IPS-15b (cell line): ENCODE measurements at regions not wholly inside any gene's neighbourhood (a gene's known extent, or its start where the extent isn't known, plus 50 kb on each side); places are given as distances from the start of the nearest gene placed in this dataset.
"Not testable (repeated sequence)": the region's sequence is repeated elsewhere in the genome, so short reads cannot be mapped to it uniquely, and the experiment has no call there.

Source experiments
- H3K27me3 ChIP-seq: one replicate; pipeline ENCODE4 v1.6.1; 2013; ENCODE audit warnings: low read length; ENCODE audit not compliant: control insufficient read depth, insufficient read depth
- H3K36me3 ChIP-seq: one replicate; pipeline ENCODE4 v1.6.1; 2013; ENCODE audit warnings: low read length; ENCODE audit not compliant: control insufficient read depth, insufficient read depth
- H3K4me1 ChIP-seq: one replicate; pipeline ENCODE4 v1.6.1; 2013; ENCODE audit warnings: mild to moderate bottlenecking, low read length; ENCODE audit not compliant: control insufficient read depth, insufficient read depth
- H3K4me3 ChIP-seq: one replicate; pipeline ENCODE4 v1.5.1; 2013; ENCODE audit warnings: low read depth, low read length
- H3K9ac ChIP-seq: one replicate; pipeline ENCODE4 v1.6.1; 2013; ENCODE audit warnings: low read depth, mild to moderate bottlenecking, low read length
- H3K9me3 ChIP-seq: one replicate; pipeline ENCODE4 v1.6.1; 2013; ENCODE audit warnings: mild to moderate bottlenecking, low read length; ENCODE audit not compliant: control insufficient read depth, insufficient read depth

DNA sequence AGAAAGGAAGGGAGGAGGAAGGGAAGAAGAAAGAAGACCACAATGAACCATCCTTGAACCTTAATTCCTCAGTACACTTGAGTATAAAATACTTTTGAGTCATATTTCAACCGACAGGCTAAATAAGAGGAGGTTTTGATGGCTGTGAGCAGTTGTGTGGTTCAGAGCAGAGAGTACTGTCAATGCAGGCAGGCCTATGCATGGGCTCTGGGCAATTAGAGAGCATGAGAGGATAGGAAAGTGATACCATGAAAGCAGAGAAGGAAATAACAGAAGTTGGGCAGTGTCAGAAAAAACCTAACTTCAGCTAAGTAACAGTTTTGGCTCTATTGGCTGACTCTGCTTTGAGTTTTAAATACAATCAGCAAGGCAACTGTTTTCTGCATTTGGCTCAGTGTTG is 123.6 kb upstream of the STK17B start:
- Histone ChIP-seq H3K4me3 (no peak overlapping the region), H3K27me3 (no peaks in the 10 kb centered on the region), H3K36me3 (no peaks in the 10 kb centered on the region), H3K9me3 (no peaks in the 10 kb centered on the region), H3K9ac (no peak overlapping the region), H3K4me1 (no peaks in the 10 kb centered on the region)

DNA sequence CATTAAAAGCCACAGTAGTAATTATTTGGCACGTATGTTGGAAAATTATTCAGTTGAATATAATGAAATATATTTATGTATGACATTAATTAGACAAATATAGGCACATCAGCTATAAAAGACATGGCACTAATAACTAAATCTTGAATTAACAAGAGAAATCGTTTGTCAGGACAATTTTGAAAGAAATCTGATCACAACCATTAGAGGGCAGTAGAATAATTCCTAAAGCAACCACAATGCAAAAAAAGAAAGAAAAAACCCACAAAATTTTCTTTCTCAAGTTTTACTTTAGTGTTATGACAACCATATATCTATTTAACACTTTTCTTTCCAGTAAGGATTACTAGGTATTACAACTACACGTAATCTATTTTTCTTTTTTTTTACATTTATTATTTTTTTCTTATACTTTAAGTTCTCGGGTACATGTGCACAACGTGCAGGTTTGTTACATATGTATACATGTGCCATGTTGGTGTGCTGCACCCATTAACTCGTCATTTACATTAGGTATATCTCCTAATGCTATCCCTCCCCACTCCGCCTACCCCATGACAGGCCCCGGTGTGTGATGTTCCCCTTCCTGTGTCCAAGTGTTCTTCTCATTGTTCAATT is 126.8 kb upstream of the STK17B start:
- not testable (repeated sequence) for H3K9me3 ChIP-seq, H3K4me1 ChIP-seq, H3K9ac ChIP-seq, H3K4me3 ChIP-seq, H3K27me3 ChIP-seq, H3K36me3 ChIP-seq

DNA sequence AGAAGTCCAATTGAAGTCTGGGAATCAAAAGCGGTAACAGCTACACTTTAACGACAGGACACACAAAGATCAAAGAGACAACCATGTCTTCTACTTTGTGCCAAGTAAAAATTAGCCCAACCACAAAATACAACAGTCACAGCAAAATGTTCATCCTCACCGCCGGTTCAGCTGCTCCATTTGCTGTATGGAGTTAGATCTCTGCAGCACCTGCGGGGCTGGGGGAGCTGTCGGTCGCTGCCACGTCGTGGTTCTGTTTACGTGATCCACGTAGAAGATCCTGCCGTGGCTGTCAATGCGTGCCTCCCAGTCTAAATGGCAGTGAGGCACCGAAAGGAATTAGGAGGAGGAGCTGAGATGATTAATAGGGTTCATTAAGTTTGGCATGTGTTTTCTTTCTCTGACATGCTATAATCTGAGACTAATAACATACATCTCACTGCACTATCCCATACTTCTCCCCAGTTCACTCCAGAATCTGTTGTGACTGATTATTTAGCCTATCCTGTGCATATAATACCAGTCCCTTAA is 136.5 kb upstream of the STK17B start:
- Histone ChIP-seq H3K27me3 (no peaks in the 10 kb centered on the region), H3K4me3 (no peak overlapping the region), H3K9me3 (no peaks in the 10 kb centered on the region), H3K9ac (no peak overlapping the region), H3K4me1 (no peaks in the 10 kb centered on the region), H3K36me3 (no peaks in the 10 kb centered on the region)

DNA sequence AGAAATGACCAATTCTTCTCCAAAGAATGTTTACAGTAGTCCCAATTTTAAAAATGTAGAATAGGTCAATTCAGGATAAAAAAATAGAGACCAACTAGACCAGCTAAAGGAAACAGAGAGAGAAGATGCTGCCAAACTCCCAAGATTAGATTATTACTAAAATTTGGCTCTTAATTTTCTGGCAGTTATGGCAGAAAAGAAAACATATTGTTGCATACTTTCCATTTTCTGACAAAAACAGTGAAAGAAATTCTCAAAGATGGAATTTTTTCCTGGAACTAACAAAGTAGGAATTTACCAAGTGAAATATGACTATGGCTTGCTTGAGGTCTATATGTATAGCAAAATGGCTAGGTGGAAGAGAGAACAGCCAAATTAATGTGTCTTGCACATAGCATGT is 138.3 kb upstream of the STK17B start:
- Histone ChIP-seq H3K27me3 (no peaks in the 10 kb centered on the region), H3K4me1 (no peaks in the 10 kb centered on the region), H3K9me3 (no peaks in the 10 kb centered on the region), H3K36me3 (no peaks in the 10 kb centered on the region), H3K4me3 (no peak overlapping the region), H3K9ac (no peak overlapping the region)

DNA sequence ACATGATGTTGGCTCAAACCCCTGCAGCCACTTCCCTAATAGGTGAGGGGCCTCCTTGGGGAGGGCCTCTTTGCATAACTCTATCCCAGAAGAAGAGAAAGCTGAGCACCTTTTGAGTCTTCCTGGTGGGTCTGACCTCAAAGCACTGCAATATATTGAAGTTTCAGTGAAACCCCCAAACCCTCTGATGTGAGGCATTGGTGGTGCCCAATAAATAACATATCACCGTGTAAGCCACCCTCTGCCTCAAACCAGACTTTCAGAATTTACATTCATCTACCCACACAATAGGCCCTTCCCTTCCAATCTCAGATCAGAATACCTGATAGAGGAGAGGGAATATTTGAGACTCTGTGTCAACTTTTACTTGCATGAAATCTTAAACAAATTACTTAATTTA is 142.8 kb upstream of the STK17B start:
- no peaks in the 10 kb centered on the region for H3K27me3 ChIP-seq
- no peaks in the 10 kb centered on the region for H3K4me1 ChIP-seq
- no peak overlapping the region for H3K9ac ChIP-seq
- H3K36me3 ChIP-seq = no peaks in the 10 kb centered on the region
- no peak overlapping the region for H3K4me3 ChIP-seq
- H3K9me3 ChIP-seq = no peaks in the 10 kb centered on the region

DNA sequence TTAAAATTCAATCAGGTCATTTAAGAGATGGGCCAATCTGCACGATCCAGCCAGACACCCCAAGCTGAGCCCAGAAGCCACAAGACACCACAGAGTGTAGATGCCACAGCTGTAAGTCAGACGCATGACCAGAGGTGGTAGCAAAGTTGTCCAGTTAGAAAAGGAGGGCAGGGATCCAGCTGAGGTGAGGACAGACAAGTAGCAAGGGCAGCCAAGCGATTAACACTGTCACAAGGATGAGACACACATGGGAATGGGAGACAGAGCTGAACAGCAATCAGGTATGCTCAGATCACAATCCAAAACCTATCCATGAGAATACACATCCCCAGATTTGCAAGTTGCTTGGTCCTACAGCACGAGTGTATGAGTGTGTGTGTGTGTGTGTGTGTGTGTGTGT is 143.4 kb upstream of the STK17B start:
- H3K27me3 ChIP-seq = no peaks in the 10 kb centered on the region
- H3K36me3 ChIP-seq = no peaks in the 10 kb centered on the region
- no peak overlapping the region for H3K9ac ChIP-seq
- H3K9me3 ChIP-seq = no peaks in the 10 kb centered on the region
- no peak overlapping the region for H3K4me3 ChIP-seq
- no peaks in the 10 kb centered on the region for H3K4me1 ChIP-seq

DNA sequence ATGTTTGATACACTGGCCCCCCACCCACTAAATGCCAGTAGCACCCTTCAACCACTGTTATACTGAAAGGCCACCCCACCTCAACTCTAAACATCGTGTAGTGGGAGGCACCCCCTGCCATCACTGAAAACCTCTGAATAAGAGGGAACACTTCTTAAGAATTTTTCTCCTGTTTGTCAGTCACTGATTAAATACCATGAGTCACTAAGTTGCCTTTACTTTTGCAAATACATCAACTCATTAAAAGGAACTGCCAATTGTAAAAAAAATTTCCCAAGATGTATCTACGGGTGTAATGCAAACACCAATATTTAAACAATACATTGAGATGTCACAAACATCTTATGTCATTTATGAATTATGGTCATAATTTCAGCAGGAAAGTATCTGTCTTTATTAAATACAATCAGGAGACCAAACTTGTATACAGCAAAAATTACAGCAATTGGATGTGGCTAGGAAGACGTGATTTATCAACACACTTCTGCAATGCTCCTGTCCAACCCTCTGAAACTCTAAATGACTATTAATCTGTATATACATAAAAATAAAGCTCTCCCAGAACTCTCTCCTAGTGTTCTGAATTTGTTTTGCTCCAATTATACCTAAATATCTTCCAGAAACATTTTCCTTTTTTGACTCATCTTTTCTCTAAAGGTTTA is 144.1 kb upstream of the STK17B start:
- Histone ChIP-seq H3K4me1 (no peaks in the 10 kb centered on the region), H3K4me3 (no peak overlapping the region), H3K9me3 (no peaks in the 10 kb centered on the region), H3K9ac (no peak overlapping the region), H3K36me3 (no peaks in the 10 kb centered on the region), H3K27me3 (no peaks in the 10 kb centered on the region)

DNA sequence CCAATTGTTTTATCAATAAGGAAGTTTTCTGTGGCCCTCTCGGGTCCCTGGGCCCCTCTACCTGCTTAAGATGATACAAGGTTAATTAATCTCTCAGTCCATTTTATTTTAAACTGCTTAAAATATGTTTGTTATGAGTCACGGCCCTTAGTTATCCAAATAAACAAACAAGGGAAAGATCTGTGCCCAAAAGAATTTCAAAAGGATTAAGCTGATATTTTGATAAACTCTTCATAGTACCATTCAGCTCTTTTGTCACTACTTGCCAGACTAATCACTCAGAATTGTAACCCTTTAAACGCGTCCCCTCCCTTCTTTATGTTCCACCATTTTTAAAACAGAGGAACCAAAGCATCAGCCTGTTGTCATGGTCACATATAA is 144.7 kb upstream of the STK17B start:
- Histone ChIP-seq H3K9me3 (no peaks in the 10 kb centered on the region), H3K4me1 (no peaks in the 10 kb centered on the region), H3K9ac (no peak overlapping the region), H3K4me3 (no peak overlapping the region), H3K36me3 (no peaks in the 10 kb centered on the region), H3K27me3 (no peaks in the 10 kb centered on the region)

DNA sequence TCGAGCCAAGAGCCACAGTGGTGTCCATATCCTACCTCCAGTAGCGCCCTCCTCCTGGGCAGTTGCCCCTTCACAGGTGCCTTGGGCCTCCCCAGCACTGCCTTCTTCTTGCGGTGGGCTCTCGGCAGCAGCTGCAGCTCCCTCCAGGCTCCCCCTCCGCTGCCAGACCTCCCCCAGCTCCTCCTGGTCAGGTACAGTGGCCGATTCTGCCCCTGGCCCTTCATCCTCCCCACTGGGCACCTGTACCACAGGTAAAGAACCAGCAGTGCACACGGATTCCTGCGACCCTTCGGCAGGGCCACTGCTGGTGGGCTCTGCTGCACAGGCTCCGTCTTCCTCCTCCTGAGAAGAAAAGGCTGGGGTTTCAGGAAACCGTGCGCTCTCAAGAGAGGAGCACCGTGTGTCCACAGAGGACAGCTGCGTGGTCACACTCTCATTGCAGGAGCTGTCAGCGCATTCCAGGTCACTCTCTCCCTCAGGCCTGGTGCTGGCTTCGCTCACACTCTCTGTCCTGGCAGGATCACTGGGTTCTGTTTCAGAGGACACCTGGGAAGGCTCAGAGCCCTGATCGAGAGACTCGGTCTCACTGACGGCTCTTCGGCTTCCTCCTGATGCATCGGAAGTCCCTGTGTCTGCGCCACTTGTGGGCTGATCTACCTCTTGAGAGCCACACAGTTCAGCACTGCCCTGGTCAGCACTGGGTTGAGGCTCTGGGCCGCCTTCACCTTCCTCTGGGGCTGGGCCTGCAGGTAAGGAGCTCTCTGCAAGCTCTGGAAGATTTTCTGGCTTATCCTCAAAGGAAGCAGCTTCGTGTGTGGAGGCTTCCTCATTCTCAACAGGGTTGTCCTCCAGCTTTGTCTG is 147.4 kb upstream of the STK17B start:
- no peaks in the 10 kb centered on the region for H3K36me3 ChIP-seq
- no peaks in the 10 kb centered on the region for H3K27me3 ChIP-seq
- H3K9me3 ChIP-seq = no peaks in the 10 kb centered on the region
- peaks cover 4% of the 10 kb centered on the region for H3K4me1 ChIP-seq
- H3K9ac ChIP-seq = no peak overlapping the region
- H3K4me3 ChIP-seq = no peak overlapping the region

DNA sequence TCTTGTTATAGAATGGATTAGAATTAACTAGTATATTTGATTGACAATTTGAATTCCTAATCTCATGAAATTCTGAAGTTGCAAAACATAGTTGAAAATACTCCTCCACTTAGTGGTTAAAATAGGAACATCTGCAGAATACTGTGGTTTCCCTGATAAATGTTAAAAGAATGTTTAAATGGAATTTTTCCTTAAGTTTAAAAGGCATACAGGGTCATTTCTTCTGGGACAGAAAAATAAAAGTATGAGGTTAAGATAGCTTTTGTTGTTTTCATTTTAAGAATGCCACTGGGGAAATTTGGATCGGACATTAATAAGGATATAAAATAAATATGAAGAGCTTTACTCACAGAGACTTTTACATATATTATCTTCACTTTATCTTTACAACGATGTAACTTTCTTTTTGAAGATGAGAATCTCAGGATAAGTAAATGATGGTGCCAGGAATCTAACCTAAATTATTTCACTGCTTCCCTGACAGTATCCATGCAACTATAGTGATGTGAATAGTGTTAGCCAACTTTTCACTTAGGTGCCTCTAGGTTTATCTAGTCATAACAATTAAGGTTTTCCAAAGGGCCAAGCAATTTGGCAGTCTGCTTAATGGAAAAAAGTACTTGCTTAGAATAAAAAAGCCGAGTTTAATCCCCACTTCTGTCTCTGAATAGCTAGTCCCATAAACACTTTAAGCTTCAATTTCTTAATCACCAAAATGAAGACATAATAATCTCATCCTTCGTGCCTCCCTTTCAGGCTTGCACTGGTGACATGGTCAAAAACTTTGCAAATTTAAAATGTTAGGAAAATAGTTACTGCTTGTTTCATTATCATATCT is 151.8 kb upstream of the STK17B start:
- H3K27me3 ChIP-seq = no peaks in the 10 kb centered on the region
- H3K9me3 ChIP-seq = no peaks in the 10 kb centered on the region
- H3K4me3 ChIP-seq = no peak overlapping the region
- H3K36me3 ChIP-seq = no peaks in the 10 kb centered on the region
- peaks cover 4% of the 10 kb centered on the region for H3K4me1 ChIP-seq
- no peak overlapping the region for H3K9ac ChIP-seq

DNA sequence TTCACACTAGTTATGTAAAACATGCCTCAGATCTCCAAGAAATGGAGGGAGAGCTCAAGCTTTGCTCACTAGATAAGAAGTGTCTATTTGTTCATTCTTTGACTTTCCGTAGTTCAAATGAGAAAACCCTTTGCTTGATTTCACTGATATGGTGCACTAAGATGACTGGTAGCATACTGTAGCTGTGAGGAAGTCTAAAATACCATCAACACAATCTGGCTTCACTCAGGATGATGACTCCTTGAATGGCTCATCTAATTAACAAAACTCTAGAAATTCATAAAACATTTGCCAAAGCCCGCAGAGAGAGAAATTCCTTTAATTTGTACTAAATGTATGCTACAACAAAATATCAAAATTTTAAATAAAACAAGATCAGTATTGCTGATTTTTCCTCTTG is 152.8 kb upstream of the STK17B start:
- H3K9ac ChIP-seq = no peak overlapping the region
- no peaks in the 10 kb centered on the region for H3K27me3 ChIP-seq
- H3K4me3 ChIP-seq = no peak overlapping the region
- H3K36me3 ChIP-seq = no peaks in the 10 kb centered on the region
- no peaks in the 10 kb centered on the region for H3K9me3 ChIP-seq
- H3K4me1 ChIP-seq = peaks cover 4% of the 10 kb centered on the region
